Colonic mucosa (tissue), 4 donors: ENCODE measurements at regions not wholly inside any gene's neighbourhood (a gene's known extent, or its start where the extent isn't known, plus 50 kb on each side); places are given as distances from the start of the nearest gene placed in this dataset.

Experiments
- DNase-seq: peaks from one replicate; pipeline ENCODE4 v3.0.0-alpha.2; 2020
- H3K27ac ChIP-seq: fragments of 200-600 bp; one replicate; pipeline ENCODE4 v1.8.0; 2021
- H3K27me3 ChIP-seq: fragments of 200-600 bp; one replicate; pipeline ENCODE4 v1.8.0; 2021
- H3K36me3 ChIP-seq: fragments of 200-600 bp; one replicate; pipeline ENCODE4 v1.8.0; 2021
- H3K4me1 ChIP-seq: fragments of 200-600 bp; one replicate; pipeline ENCODE4 v1.8.0; 2021; ENCODE audit warnings: mild to moderate bottlenecking
- H3K4me3 ChIP-seq: fragments of 200-600 bp; one replicate; pipeline ENCODE4 v1.8.0; 2021
- H3K9ac ChIP-seq, 2 donors: one replicate each; pipeline ENCODE4 v1.7.0; 2013; ENCODE audit warnings: control low read depth in 2 of 2, low read depth in 2 of 2, low read length in 2 of 2
- H3K9me3 ChIP-seq: fragments of 200-600 bp; one replicate; pipeline ENCODE4 v1.8.0; 2021
- intact Hi-C: fragments of 100-400 bp; cut with DNase I; formaldehyde crosslinking; loops from one replicate; pipeline ENCODE4 v1.14.1; 2022
- TF ChIP-seq, protein P1 (sequence below): fragments of 200-600 bp; IDR thresholded peaks from one replicate; pipeline ENCODE4 v1.8.0; 2022; ENCODE audit warnings: antibody characterized with exemption, mild to moderate bottlenecking
- donor health status: healthy.
- donor health status: DM: no; HTN: no; CAD: no.
- donor health status: DM: no; HTN: no; CAD: no.

DNA sequence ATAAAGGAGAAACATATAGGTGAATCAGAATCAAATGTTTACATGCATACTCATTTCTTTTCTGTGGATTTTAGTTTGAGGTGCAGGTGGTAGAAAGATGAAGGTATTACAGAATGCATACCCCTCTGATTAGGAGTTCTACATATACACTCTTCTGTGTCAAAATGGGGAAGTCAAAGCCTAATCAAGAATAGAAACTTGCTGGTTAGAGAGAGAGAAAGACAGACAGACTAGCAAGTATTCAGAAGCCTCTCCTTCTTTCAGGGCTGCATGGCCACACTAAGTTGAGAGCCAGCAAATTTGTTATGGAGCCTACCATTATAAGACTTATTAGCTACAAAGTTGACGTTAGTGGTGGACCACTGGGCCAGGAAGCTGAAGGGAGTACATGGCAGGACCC lies 358.3 kb upstream of the EYS start:
- no peaks in the 10 kb centered on the region for H3K9me3 ChIP-seq
- H3K27ac ChIP-seq: no peak overlapping the region
- no peaks in the 10 kb centered on the region for H3K27me3 ChIP-seq
- intact Hi-C loops: no loop called here
- TF ChIP-seq, protein P1, sequence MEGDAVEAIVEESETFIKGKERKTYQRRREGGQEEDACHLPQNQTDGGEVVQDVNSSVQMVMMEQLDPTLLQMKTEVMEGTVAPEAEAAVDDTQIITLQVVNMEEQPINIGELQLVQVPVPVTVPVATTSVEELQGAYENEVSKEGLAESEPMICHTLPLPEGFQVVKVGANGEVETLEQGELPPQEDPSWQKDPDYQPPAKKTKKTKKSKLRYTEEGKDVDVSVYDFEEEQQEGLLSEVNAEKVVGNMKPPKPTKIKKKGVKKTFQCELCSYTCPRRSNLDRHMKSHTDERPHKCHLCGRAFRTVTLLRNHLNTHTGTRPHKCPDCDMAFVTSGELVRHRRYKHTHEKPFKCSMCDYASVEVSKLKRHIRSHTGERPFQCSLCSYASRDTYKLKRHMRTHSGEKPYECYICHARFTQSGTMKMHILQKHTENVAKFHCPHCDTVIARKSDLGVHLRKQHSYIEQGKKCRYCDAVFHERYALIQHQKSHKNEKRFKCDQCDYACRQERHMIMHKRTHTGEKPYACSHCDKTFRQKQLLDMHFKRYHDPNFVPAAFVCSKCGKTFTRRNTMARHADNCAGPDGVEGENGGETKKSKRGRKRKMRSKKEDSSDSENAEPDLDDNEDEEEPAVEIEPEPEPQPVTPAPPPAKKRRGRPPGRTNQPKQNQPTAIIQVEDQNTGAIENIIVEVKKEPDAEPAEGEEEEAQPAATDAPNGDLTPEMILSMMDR: no peak
- H3K9ac ChIP-seq: no peak overlapping the region
- H3K4me3 ChIP-seq: no peak overlapping the region
- no peak for DNase-seq
- H3K36me3 ChIP-seq: no peaks in the 10 kb centered on the region
- H3K4me1 ChIP-seq: no peaks in the 10 kb centered on the region

DNA sequence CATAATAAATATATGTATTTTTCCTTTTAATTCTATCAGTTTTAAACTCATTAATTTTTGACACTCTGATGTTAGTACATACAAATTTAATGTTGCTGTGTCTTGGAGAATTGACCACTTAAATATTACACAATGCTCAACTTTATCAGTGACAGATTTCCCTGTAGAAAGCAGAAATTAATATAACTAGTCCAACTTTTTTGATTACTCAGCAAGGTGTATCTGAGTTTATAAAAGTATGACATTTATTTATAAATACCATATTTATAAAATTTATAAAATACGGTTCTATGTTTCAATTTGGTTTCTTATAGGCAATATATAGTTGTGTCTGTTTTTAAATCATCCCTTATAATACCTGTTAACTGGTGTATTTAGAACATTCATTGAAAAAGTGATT lies 350.0 kb upstream of the EYS start:
- Histone ChIP-seq H3K27me3 (no peaks in the 10 kb centered on the region), H3K9ac (no peak overlapping the region), H3K4me1 (no peaks in the 10 kb centered on the region), H3K9me3 (no peaks in the 10 kb centered on the region), H3K36me3 (no peaks in the 10 kb centered on the region), H3K27ac (no peak overlapping the region), H3K4me3 (no peak overlapping the region)
- DNase-seq: no peak
- intact Hi-C loops: no loop called here
- TF ChIP-seq, protein P1: no peak

DNA sequence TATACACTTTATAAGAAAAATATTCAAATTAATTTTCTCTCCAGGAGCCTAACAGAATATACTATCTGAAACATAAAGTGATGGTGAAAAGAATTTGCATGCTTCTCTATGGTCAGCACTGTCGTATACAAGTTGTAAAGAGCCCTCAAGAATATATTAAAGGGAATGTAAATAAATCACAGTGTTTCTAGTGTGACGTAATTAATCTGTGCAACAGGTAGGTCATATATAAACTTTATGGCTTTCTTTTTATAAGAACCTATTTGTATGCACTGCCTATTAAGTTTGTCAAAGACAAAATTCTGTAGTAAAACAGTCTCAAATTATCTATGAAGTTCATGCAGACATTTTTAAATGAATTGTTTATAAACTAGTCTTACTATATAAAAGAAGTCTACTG lies 347.9 kb upstream of the EYS start:
- H3K4me3 ChIP-seq: no peak overlapping the region
- TF ChIP-seq, protein P1: no peak
- H3K9me3 ChIP-seq: no peaks in the 10 kb centered on the region
- no peaks in the 10 kb centered on the region for H3K27me3 ChIP-seq
- no peak overlapping the region for H3K9ac ChIP-seq
- H3K36me3 ChIP-seq: no peaks in the 10 kb centered on the region
- DNase-seq: no peak
- H3K27ac ChIP-seq: no peak overlapping the region
- intact Hi-C loops: no loop called here
- no peaks in the 10 kb centered on the region for H3K4me1 ChIP-seq

DNA sequence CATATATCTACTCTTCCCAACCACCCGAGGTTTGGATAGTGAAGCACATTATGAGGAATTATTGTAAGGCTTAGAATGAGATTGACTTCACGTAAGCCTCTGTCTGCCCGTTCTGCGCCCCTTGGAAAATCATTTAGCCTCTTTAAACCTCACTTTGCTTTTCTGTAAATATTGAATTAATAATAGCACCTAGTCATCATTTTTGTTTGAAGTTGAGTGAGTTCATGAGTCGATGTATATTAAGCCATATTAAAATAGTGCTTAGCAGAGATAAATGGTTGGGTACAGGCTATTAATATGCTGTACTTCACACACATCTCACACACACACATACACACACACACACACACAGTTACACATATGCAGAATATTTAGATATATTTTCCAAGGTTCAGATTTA lies 344.8 kb upstream of the EYS start:
- no peaks in the 10 kb centered on the region for H3K4me1 ChIP-seq
- no peak for DNase-seq
- H3K9ac ChIP-seq: no peak overlapping the region
- intact Hi-C loops: no loop called here
- no peaks in the 10 kb centered on the region for H3K36me3 ChIP-seq
- TF ChIP-seq, protein P1: no peak
- no peak overlapping the region for H3K27ac ChIP-seq
- no peak overlapping the region for H3K4me3 ChIP-seq
- no peaks in the 10 kb centered on the region for H3K27me3 ChIP-seq
- H3K9me3 ChIP-seq: no peaks in the 10 kb centered on the region

DNA sequence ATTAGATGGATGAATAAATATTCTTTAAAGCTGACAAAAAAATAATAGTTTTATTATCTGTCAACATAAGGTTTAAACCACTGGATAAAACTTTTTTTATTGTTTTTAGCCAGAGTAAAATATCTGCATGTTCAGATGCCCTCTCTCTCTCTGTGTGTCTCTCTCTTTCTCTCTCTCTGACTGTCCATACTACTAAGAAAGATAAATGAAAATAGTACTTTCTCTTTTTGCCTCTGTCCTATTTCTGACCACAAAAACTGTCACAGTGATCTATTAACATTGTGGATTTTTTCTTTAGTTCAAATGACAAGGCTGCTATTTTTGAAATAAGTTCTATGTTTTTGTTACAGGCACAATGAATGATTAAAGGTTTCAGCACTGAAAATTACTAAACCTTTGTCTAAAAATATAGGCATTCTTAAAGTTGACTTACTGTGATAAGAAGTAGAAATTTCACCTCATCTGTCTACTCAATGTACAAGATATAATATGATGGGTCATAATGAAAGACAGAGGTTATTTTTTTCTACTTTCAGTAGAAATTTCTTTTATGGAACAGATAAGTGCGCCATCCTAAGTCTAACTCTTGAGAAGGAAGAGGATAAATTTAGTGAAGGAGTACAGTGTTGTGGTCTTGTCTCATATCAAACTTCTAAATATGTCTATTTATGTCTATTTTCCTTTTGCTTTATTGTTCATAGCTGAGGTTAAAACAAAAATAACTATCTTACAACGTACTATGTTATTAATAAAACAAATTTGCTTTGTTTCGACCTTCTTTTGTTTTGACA lies 341.9 kb upstream of the EYS start:
- Histone ChIP-seq H3K4me1 (no peaks in the 10 kb centered on the region), H3K27ac (no peak overlapping the region), H3K36me3 (no peaks in the 10 kb centered on the region), H3K9ac (no peak overlapping the region), H3K27me3 (no peaks in the 10 kb centered on the region), H3K4me3 (no peak overlapping the region), H3K9me3 (no peaks in the 10 kb centered on the region)
- intact Hi-C loops: no loop called here
- TF ChIP-seq, protein P1: no peak
- DNase-seq: no peak
